Brain microvascular endothelial cell (primary cell): ENCODE measurements at regions not wholly inside any gene's neighbourhood (a gene's known extent, or its start where the extent isn't known, plus 50 kb on each side); places are given as distances from the start of the nearest gene placed in this dataset.

Source experiments
- DNase-seq: peaks from one replicate; pipeline ENCODE4 v3.0.0-alpha.2; 2020
- H3K27ac ChIP-seq: fragments of 250-450 bp; sonication (Bioruptor Pico); 2 replicates; pipeline ENCODE4 v1.5.1; 2020; ENCODE audit warnings: mild to moderate bottlenecking, moderate library complexity
- H3K27me3 ChIP-seq: fragments of 250-450 bp; sonication (Bioruptor Pico); replicated peaks from 2 replicates; pipeline ENCODE4 v1.5.1; 2020; ENCODE audit warnings: mild to moderate bottlenecking
- H3K36me3 ChIP-seq: fragments of 250-450 bp; sonication (Bioruptor Pico); replicated peaks from 2 replicates; pipeline ENCODE4 v1.5.1; 2020; ENCODE audit warnings: mild to moderate bottlenecking
- H3K4me3 ChIP-seq: 2 replicates; pipeline ENCODE4 v1.5.1; 2011; ENCODE audit warnings: low read depth, mild to moderate bottlenecking, control low read depth, low read length, moderate library complexity
- in situ Hi-C: cut with HindIII; loops from 2 replicates; pipeline ENCODE4 v1.10.0; 2017; ENCODE audit warnings: low sequenced_read_pairs, low pct_ligation_motif_present
- TF ChIP-seq, protein P1 (sequence below): IDR thresholded peaks from 2 replicates; pipeline ENCODE4 v1.5.1; 2011; ENCODE audit warnings: low read depth, mild to moderate bottlenecking, moderate library complexity, low read length, control low read depth, inconsistent platforms; ENCODE audit errors: missing control alignments

DNA sequence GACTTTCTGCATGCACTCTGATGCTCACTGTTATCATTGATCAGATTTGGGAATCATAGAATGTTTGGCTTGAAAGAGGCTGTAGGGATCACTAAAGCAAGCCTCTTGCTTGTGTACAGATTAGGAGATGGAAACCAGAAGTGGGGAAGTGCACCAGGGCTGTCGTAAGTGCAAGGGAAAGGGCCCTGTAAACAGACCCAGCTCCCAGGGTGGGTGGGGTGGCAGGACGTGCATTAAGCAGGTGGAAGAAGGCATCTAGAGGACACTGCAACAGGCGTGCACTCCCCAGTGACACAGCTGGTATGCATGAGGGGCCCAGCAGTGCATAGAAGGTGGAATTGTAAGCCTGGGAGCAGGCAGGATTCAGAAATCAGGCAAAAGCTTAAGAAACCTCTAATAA is 58.0 kb upstream of the SLC7A14 start:
- Histone ChIP-seq H3K4me3 (no peak overlapping the region), H3K27me3 (no peaks in the 10 kb centered on the region), H3K27ac (no peak overlapping the region), H3K36me3 (no peaks in the 10 kb centered on the region)
- TF ChIP-seq, protein P1, sequence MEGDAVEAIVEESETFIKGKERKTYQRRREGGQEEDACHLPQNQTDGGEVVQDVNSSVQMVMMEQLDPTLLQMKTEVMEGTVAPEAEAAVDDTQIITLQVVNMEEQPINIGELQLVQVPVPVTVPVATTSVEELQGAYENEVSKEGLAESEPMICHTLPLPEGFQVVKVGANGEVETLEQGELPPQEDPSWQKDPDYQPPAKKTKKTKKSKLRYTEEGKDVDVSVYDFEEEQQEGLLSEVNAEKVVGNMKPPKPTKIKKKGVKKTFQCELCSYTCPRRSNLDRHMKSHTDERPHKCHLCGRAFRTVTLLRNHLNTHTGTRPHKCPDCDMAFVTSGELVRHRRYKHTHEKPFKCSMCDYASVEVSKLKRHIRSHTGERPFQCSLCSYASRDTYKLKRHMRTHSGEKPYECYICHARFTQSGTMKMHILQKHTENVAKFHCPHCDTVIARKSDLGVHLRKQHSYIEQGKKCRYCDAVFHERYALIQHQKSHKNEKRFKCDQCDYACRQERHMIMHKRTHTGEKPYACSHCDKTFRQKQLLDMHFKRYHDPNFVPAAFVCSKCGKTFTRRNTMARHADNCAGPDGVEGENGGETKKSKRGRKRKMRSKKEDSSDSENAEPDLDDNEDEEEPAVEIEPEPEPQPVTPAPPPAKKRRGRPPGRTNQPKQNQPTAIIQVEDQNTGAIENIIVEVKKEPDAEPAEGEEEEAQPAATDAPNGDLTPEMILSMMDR: no peak
- in situ Hi-C loops: no loop called here
- no peak for DNase-seq

DNA sequence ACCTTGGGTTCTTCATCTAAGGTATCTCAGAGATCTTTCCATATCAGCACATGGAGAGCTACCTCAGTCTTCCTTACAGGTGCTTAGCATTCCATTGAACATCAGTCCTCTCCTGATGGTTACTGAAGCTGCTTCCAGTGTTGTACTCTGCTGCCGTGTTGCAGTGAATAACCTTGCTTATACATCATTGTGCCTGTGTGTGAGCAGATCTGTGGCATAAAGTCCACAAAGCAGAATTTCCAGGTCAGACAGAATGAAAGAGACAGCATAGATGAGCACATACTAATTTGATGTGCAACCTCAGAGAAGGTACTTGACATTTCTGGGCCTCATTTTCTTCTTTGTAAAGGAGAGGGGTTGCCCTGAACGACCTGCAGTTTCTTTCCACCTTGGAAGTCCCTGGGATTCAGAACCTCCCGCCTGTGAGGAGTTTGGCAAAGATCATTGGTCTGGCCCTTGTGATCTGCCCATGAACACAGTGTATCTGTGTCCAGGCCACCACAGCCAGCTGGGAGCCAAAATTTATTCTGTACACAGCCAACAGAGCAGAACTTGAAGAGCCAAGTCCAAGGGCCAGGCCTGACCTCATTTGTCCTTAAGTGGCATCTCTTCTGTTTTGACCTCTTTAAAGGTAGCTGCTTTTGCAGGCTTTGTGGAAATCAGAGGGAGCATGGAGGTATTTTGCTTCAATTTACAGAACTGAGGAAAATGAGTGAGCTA is 57.2 kb upstream of the SLC7A14 start:
- Histone ChIP-seq H3K36me3 (no peaks in the 10 kb centered on the region), H3K27me3 (no peaks in the 10 kb centered on the region), H3K27ac (no peak overlapping the region), H3K4me3 (no peak overlapping the region)
- TF ChIP-seq, protein P1: no peak
- no peak for DNase-seq
- in situ Hi-C loops: no loop called here

GRCh38 chr3:170641510-170642236 is 55.8 kb upstream of the SLC7A14 start:
- H3K4me3 ChIP-seq: no peak overlapping the region
- no peak for DNase-seq
- H3K27ac ChIP-seq: no peak overlapping the region
- H3K36me3 ChIP-seq: no peaks in the 10 kb centered on the region
- H3K27me3 ChIP-seq: no peaks in the 10 kb centered on the region
- TF ChIP-seq, protein P1: no peak
- in situ Hi-C loops: no loop called here

- Histone ChIP-seq H3K27me3 (no peaks in the 10 kb centered on the region), H3K4me3 (no peak overlapping the region), H3K36me3 (no peaks in the 10 kb centered on the region), H3K27ac (no peak overlapping the region)
- DNase-seq: no peak
- in situ Hi-C loops: no loop called here
- TF ChIP-seq, protein P1: no peak
Observed at GRCh38 chr3:170640737-170641171, 54.9 kb upstream of the SLC7A14 start.

DNA sequence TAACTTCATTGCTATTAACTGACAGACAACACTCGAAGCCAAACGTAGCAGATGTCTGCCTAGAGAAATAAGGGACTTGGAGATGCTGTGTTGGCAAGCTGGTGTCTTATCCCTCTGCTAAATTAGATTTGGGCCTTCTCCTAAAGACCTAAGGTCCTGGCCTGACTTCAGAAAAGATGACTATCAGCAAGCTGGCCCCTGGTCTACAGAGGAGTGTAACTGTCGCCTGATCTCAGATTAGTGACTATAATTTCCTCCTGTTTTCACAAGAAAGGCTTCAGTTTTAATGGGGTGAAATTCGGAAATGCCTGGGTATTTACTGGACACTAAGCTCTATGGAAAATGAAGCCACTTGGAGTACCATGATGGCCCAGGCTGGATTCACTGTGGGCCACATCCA is 53.1 kb upstream of the SLC7A14 start:
- Histone ChIP-seq H3K36me3 (no peaks in the 10 kb centered on the region), H3K27ac (no peak overlapping the region), H3K27me3 (no peaks in the 10 kb centered on the region), H3K4me3 (no peak overlapping the region)
- in situ Hi-C loops: no loop called here
- TF ChIP-seq, protein P1: no peak
- DNase-seq: no peak
